HUES6 (cell line): ENCODE measurements at regions not wholly inside any gene's neighbourhood (a gene's known extent, or its start where the extent isn't known, plus 50 kb on each side); places are given as distances from the start of the nearest gene placed in this dataset.

Experiments used
- H3K27ac ChIP-seq: 2 replicates; pipeline ENCODE4 v1.7.0; 2013; ENCODE audit warnings: low read depth, mild to moderate bottlenecking, low read length, inconsistent platforms
- H3K27me3 ChIP-seq: 2 replicates; pipeline ENCODE4 v1.6.1; 2013; ENCODE audit warnings: low read length; ENCODE audit not compliant: control insufficient read depth, insufficient read depth
- H3K36me3 ChIP-seq: 2 replicates; pipeline ENCODE4 v1.6.1; 2013; ENCODE audit warnings: low read length; ENCODE audit not compliant: control insufficient read depth, insufficient read depth
- H3K4me1 ChIP-seq: 2 replicates; pipeline ENCODE4 v1.6.1; 2013; ENCODE audit warnings: low read length; ENCODE audit not compliant: control insufficient read depth, insufficient read depth
- H3K4me3 ChIP-seq: 2 replicates; pipeline ENCODE4 v1.5.1; 2013; ENCODE audit warnings: low read depth, low read length
- H3K9ac ChIP-seq: one replicate; pipeline ENCODE4 v1.6.1; 2013; ENCODE audit warnings: mild to moderate bottlenecking, low read length
- H3K9me3 ChIP-seq: 2 replicates; pipeline ENCODE4 v1.6.1; 2013; ENCODE audit warnings: low read depth, low read length; ENCODE audit not compliant: control insufficient read depth, insufficient read depth

DNA sequence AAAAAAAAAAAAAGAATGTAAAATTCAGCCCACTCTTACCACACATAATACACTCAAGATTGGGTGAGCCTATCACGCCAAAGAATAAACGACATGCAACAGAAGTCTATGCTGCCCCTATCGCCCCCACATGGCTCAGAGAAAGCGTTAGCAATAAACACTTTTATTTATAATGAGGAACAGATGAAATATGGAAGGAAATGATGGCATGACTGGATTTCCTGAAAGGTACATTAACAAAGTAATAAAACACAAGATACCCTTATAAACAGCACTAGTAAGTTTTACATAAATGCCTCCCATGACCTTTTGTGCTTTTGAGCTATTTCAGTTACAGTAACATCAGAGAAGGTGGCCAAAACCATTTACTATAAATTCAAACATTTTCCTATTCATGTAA, 71.4 kb upstream of the SCAF8 start:
- Histone ChIP-seq H3K9ac (no peak overlapping the region), H3K9me3 (no peaks in the 10 kb centered on the region), H3K27ac (no peak overlapping the region), H3K4me1 (no peaks in the 10 kb centered on the region), H3K36me3 (no peaks in the 10 kb centered on the region), H3K27me3 (no peaks in the 10 kb centered on the region), H3K4me3 (no peak overlapping the region)

- Histone ChIP-seq H3K9me3 (no peaks in the 10 kb centered on the region), H3K27ac (no peak overlapping the region), H3K4me3 (no peak overlapping the region), H3K27me3 (no peaks in the 10 kb centered on the region), H3K9ac (no peak overlapping the region), H3K36me3 (no peaks in the 10 kb centered on the region), H3K4me1 (no peaks in the 10 kb centered on the region)
These were observed 68.9 kb upstream of the SCAF8 start for GRCh38 chr6:154664287-154664686.

DNA sequence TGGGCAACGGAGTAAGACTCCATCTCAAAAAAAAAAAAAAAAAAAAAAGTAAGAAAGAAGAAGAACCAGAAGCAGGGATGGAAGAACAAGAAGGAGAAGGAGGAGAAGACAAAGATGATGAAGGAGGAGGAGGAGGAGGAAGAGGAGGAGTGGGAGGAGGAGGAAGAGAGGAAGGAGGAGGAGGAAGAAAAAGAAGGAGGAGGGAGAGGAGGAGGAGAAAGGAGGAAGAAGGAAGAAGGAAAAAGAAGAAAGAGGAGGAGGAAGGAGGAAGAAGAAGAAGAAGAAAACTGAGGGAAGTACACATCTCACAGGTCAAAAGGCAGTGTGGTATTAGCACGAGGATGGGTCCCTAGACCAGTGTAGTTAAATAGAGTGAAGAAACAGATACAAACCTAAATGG, 65.1 kb upstream of the SCAF8 start:
- Histone ChIP-seq H3K27ac (no peak overlapping the region), H3K4me3 (no peak overlapping the region), H3K36me3 (no peaks in the 10 kb centered on the region), H3K4me1 (no peaks in the 10 kb centered on the region), H3K27me3 (no peaks in the 10 kb centered on the region), H3K9me3 (no peaks in the 10 kb centered on the region), H3K9ac (no peak overlapping the region)

DNA sequence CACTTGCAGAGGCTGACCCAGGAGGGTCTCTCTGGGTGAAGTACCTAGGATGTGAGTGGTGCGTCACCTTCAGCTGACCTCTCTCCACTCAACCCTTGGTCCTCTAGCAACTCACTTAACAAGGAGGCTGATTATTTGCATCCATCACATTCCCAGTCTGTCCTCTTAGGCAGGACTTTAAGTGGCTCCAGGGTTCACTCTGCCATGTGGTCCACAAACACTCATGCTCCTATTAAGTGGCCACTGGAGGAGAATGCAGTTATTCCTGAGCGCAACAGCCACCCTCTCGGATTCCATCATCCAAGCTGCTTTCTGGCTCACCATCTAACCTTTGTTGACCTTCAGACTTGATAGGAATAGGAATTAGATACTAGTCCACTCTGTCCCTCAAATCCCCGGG, 61.1 kb upstream of the SCAF8 start:
- no peak overlapping the region for H3K27ac ChIP-seq
- no peaks in the 10 kb centered on the region for H3K4me1 ChIP-seq
- no peaks in the 10 kb centered on the region for H3K27me3 ChIP-seq
- H3K9ac ChIP-seq = no peak overlapping the region
- no peaks in the 10 kb centered on the region for H3K9me3 ChIP-seq
- H3K4me3 ChIP-seq = no peak overlapping the region
- H3K36me3 ChIP-seq = no peaks in the 10 kb centered on the region

DNA sequence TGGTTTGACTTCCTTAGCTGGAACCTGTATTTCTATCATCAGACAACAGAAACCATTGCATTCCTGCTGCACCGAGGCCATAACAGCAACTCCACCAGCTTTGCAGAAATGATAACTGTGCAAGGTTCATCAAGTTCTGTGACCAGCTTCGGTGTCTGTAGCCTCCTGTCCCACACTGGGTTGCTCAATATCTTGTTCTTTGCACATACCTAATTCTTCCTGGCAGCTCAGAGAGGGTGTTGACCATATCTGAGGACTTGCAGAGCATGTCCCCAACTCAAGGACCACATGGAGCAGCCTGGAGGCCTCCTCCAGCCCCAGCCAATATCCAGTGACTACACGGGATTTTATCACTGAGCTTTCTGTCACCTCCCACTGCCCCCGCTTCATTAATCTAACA, 59.3 kb upstream of the SCAF8 start:
- H3K4me1 ChIP-seq = no peaks in the 10 kb centered on the region
- no peak overlapping the region for H3K9ac ChIP-seq
- H3K27ac ChIP-seq = no peak overlapping the region
- H3K9me3 ChIP-seq = no peaks in the 10 kb centered on the region
- no peaks in the 10 kb centered on the region for H3K27me3 ChIP-seq
- H3K4me3 ChIP-seq = no peak overlapping the region
- H3K36me3 ChIP-seq = no peaks in the 10 kb centered on the region

DNA sequence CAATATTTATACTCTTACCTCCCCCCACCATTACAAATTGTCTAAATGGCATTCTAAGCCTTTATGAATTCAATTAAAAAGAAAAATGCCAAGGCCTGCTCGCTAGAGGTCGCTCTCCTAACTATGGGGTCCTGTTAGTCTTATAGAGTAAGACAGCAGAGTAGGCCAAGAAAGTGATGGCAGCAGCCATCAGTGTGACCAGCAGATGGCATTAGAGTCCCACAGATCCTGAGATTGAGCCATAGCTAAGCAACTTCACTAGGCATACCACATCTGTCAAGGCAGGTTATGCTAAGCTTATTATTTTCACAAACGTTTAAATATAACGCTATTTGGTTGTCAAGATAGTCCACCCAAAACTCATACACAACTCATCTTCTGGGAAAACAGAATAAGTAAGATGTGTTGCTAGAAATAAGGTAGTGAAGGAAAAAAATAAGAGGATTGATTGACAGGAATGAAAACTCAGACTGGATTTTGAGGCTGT, 57.6 kb upstream of the SCAF8 start:
- Histone ChIP-seq H3K27ac (no peak overlapping the region), H3K4me3 (no peak overlapping the region), H3K9ac (no peak overlapping the region), H3K4me1 (no peaks in the 10 kb centered on the region), H3K9me3 (no peaks in the 10 kb centered on the region), H3K36me3 (no peaks in the 10 kb centered on the region), H3K27me3 (no peaks in the 10 kb centered on the region)

DNA sequence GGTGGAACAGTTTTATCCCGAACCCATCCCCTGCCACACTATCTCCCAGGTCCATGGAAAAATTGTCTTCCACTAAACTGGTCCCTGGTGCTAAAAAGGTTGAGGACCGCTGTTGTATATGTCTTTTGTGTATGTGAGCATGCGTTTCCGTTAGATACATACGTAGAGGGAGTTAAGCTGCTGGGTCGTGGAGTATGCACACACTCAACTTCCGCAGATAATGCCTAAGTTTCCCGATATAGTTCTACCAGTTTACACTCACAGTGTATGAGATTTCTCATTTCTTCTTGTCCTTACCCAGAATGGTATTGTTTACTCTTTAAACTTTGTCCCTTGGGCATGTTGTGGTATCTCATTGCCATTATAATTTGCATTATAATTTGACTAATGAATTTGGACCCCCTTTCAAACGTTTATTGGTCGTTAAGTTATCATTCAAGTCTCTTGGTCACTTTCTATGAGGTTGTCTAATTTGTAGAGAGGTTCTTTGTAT, 50.5 kb upstream of the SCAF8 start:
- Histone ChIP-seq H3K27ac (no peak overlapping the region), H3K4me1 (no peaks in the 10 kb centered on the region), H3K4me3 (no peak overlapping the region), H3K27me3 (no peaks in the 10 kb centered on the region), H3K9me3 (peaks cover 7% of the 10 kb centered on the region), H3K9ac (no peak overlapping the region), H3K36me3 (no peaks in the 10 kb centered on the region)
